Subcutaneous abdominal adipose tissue (tissue), 5 donors: ENCODE measurements at regions not wholly inside any gene's neighbourhood (a gene's known extent, or its start where the extent isn't known, plus 50 kb on each side); places are given as distances from the start of the nearest gene placed in this dataset.

ENCODE experiments used
- H3K27ac ChIP-seq: one replicate; pipeline ENCODE4 v1.7.0; 2013; ENCODE audit warnings: low read depth, mild to moderate bottlenecking, inconsistent platforms, low read length, moderate library complexity
- H3K27me3 ChIP-seq, 5 donors: one replicate each; pipeline ENCODE4 v1.7.0; 2013; ENCODE audit warnings: low read length in 5 of 5, inconsistent platforms in 1 of 5; ENCODE audit not compliant: control insufficient read depth in 5 of 5, insufficient read depth in 4 of 5
- H3K36me3 ChIP-seq, 5 donors: one replicate each; pipeline ENCODE4 v1.7.0; 2013; ENCODE audit warnings: low read length in 5 of 5; ENCODE audit not compliant: control insufficient read depth in 5 of 5, insufficient read depth in 5 of 5
- H3K4me1 ChIP-seq, 5 donors: one replicate each; pipeline ENCODE4 v1.7.0; 2013; ENCODE audit warnings: low read length in 5 of 5, mild to moderate bottlenecking in 3 of 5, moderate library complexity in 1 of 5; ENCODE audit not compliant: control insufficient read depth in 5 of 5, insufficient read depth in 5 of 5
- H3K4me3 ChIP-seq, 5 donors: one replicate each; pipeline ENCODE4 v1.7.0; 2013; ENCODE audit warnings: low read length in 5 of 5, low read depth in 1 of 5
- H3K9ac ChIP-seq, 5 donors: one replicate each; pipeline ENCODE4 v1.7.0; 2013; ENCODE audit warnings: low read length in 5 of 5, mild to moderate bottlenecking in 4 of 5, moderate library complexity in 3 of 5
- H3K9me3 ChIP-seq, 5 donors: one replicate each; pipeline ENCODE4 v1.7.0; 2013; ENCODE audit warnings: low read length in 5 of 5; ENCODE audit not compliant: control insufficient read depth in 5 of 5
- donor health status: healthy.
- donor health status: healthy.
- donor health status: healthy.
- donor health status: healthy.
- donor health status: healthy.

GRCh38 chr2:6618201-6618600 is 247.5 kb downstream of the CMPK2 start:
- Histone ChIP-seq H3K36me3 (no peaks in the 10 kb centered on the region), H3K27ac (no peak overlapping the region), H3K4me3 (no peak overlapping the region), H3K27me3 (no peaks in the 10 kb centered on the region), H3K4me1 (no peaks in the 10 kb centered on the region), H3K9ac (no peak overlapping the region), H3K9me3 (peaks cover 0 to 11% (median 3%) of the 10 kb centered on the region in 5 donors)

- no peak overlapping the region for H3K9ac ChIP-seq
- no peaks in the 10 kb centered on the region for H3K27me3 ChIP-seq
- H3K9me3 ChIP-seq = peaks cover 0 to 2% (median 0%) of the 10 kb centered on the region in 5 donors
- no peaks in the 10 kb centered on the region for H3K36me3 ChIP-seq
- H3K4me3 ChIP-seq = no peak overlapping the region
- H3K27ac ChIP-seq = no peak overlapping the region
- H3K4me1 ChIP-seq = no peaks in the 10 kb centered on the region
Observed at GRCh38 chr2:6623746-6624145, 242.0 kb downstream of the CMPK2 start.

DNA sequence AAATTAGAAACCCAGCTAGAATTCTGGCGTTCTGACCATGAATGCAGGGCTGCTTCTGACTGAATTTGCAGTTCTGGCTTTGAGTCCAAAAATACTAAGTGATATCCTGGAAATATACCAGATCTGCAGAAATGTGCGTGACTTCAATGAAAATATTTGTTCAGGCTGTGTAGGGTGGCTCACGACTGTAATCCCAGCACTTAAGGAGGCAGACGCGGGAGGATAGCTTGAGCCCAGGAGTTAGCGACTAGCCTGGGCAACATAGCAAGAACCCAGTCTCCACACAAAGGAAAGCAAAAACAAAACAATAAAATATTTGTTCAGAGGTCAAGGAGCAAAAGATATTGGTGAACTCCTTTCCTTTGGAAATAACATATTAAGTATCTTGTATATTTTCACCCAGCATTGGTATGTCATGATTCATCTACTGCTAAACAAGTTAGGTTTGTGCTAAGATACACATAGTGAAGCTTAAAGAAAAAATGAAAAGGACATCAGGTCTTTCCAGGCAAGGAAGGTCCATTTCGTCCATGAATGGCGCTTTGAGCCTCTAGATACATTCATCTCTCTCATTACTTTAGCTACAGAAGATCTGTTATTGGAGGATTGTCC is 239.2 kb downstream of the CMPK2 start:
- H3K27ac ChIP-seq = no peak overlapping the region
- no peak overlapping the region for H3K9ac ChIP-seq
- peaks cover 0 to 3% (median 0%) of the 10 kb centered on the region in 5 donors for H3K4me1 ChIP-seq
- no peak overlapping the region for H3K4me3 ChIP-seq
- peaks cover 0 to 2% (median 0%) of the 10 kb centered on the region in 5 donors for H3K9me3 ChIP-seq
- H3K36me3 ChIP-seq = no peaks in the 10 kb centered on the region
- no peaks in the 10 kb centered on the region for H3K27me3 ChIP-seq

GRCh38 chr2:6627316-6627715 is 238.4 kb downstream of the CMPK2 start:
- Histone ChIP-seq H3K27ac (no peak overlapping the region), H3K4me1 (peaks cover 0 to 3% (median 0%) of the 10 kb centered on the region in 5 donors), H3K36me3 (no peaks in the 10 kb centered on the region), H3K9ac (no peak overlapping the region), H3K27me3 (no peaks in the 10 kb centered on the region), H3K9me3 (peaks cover 0 to 2% (median 0%) of the 10 kb centered on the region in 5 donors), H3K4me3 (no peak overlapping the region)

- no peak overlapping the region for H3K27ac ChIP-seq
- H3K27me3 ChIP-seq = peaks cover 0 to 3% (median 0%) of the 10 kb centered on the region in 5 donors
- H3K9ac ChIP-seq = no peak overlapping the region
- no peak overlapping the region for H3K4me3 ChIP-seq
- H3K9me3 ChIP-seq = no peaks in the 10 kb centered on the region
- H3K4me1 ChIP-seq = peaks cover 0 to 3% (median 0%) of the 10 kb centered on the region in 5 donors
- H3K36me3 ChIP-seq = no peaks in the 10 kb centered on the region
Observed at GRCh38 chr2:6630209-6630608, 235.5 kb downstream of the CMPK2 start.

DNA sequence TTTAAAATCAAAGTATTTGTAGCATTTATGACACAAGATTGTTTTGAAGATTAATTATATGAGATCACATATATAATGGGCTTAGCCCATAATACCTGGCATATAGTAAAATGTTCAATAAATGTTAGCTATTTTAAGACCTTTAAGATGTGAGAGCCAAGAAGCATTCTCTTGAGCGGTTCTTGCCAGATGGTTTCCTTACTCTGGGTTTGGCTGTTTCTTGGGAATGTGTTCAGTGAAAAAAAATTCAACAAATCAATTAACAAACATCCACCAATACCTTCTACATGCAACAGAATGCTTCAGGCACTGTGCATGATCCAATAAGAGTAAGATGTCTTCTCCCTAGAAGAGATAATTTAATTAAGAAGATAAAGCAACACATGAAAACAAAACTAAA is 230.4 kb downstream of the CMPK2 start:
- Histone ChIP-seq H3K9ac (no peak overlapping the region), H3K9me3 (no peaks in the 10 kb centered on the region), H3K27ac (no peak overlapping the region), H3K36me3 (no peaks in the 10 kb centered on the region), H3K27me3 (peaks cover 0 to 6% (median 0%) of the 10 kb centered on the region in 5 donors), H3K4me3 (no peak overlapping the region), H3K4me1 (peaks cover 0 to 2% (median 0%) of the 10 kb centered on the region in 5 donors)

GRCh38 chr2:6637330-6637729 is 228.4 kb downstream of the CMPK2 start:
- Histone ChIP-seq H3K27me3 (peaks cover 0 to 6% (median 0%) of the 10 kb centered on the region in 5 donors), H3K9ac (no peak overlapping the region), H3K4me3 (no peak overlapping the region), H3K4me1 (no peaks in the 10 kb centered on the region), H3K36me3 (no peaks in the 10 kb centered on the region), H3K27ac (no peak overlapping the region), H3K9me3 (no peaks in the 10 kb centered on the region)

- H3K4me1 ChIP-seq = no peaks in the 10 kb centered on the region
- H3K27ac ChIP-seq = no peak overlapping the region
- H3K9me3 ChIP-seq = no peaks in the 10 kb centered on the region
- H3K9ac ChIP-seq = no peak overlapping the region
- no peaks in the 10 kb centered on the region for H3K36me3 ChIP-seq
- H3K4me3 ChIP-seq = no peak overlapping the region
- peaks cover 0 to 3% (median 0%) of the 10 kb centered on the region in 5 donors for H3K27me3 ChIP-seq
Observed at GRCh38 chr2:6639929-6640620, 225.6 kb downstream of the CMPK2 start.

GRCh38 chr2:6640621-6641015 is 225.1 kb downstream of the CMPK2 start:
- Histone ChIP-seq H3K4me3 (no peak overlapping the region), H3K27me3 (peaks cover 0 to 6% (median 0%) of the 10 kb centered on the region in 5 donors), H3K9ac (no peak overlapping the region), H3K9me3 (no peaks in the 10 kb centered on the region), H3K4me1 (no peaks in the 10 kb centered on the region), H3K27ac (no peak overlapping the region), H3K36me3 (no peaks in the 10 kb centered on the region)

- Histone ChIP-seq H3K9me3 (no peaks in the 10 kb centered on the region), H3K4me1 (no peaks in the 10 kb centered on the region), H3K9ac (no peak overlapping the region), H3K27me3 (peaks cover 0 to 9% (median 2%) of the 10 kb centered on the region in 5 donors), H3K4me3 (no peak overlapping the region), H3K36me3 (no peaks in the 10 kb centered on the region), H3K27ac (no peak overlapping the region)
Observed at GRCh38 chr2:6641956-6642355, 223.8 kb downstream of the CMPK2 start.
